ENCODE measurements at regions not wholly inside any gene's neighbourhood (a gene's known extent, or its start where the extent isn't known, plus 50 kb on each side); places are given as distances from the start of the nearest gene placed in this dataset.
"Not testable (repeated sequence)": the region's sequence is repeated elsewhere in the genome, so short reads cannot be mapped to it uniquely, and the experiment has no call there.

DNA sequence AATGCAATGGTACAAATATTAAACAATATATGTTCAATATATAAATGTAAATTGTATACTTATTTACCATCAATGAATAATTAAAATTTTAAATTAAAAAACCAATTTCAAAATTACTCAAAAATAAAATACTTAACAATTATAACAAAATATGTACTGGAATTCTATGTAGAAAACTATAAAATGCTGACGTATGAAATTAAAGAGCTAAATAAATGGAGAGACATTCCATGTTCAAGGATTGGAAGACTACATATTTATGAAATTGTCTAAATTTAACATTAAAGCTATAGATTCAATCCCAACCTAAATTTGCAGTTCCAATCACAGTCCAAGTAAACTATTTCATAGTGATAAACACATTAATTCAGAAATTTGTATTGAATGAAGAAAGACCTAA is 1522.4 kb downstream of the SI start:
- TF ChIP-seq, protein P1, sequence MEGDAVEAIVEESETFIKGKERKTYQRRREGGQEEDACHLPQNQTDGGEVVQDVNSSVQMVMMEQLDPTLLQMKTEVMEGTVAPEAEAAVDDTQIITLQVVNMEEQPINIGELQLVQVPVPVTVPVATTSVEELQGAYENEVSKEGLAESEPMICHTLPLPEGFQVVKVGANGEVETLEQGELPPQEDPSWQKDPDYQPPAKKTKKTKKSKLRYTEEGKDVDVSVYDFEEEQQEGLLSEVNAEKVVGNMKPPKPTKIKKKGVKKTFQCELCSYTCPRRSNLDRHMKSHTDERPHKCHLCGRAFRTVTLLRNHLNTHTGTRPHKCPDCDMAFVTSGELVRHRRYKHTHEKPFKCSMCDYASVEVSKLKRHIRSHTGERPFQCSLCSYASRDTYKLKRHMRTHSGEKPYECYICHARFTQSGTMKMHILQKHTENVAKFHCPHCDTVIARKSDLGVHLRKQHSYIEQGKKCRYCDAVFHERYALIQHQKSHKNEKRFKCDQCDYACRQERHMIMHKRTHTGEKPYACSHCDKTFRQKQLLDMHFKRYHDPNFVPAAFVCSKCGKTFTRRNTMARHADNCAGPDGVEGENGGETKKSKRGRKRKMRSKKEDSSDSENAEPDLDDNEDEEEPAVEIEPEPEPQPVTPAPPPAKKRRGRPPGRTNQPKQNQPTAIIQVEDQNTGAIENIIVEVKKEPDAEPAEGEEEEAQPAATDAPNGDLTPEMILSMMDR (conservative IDR thresholded peaks at IDR 0.05; ENCODE audit: low read length) = no peak
- DNase-seq (ENCODE audit: low read depth) = no peak
- H3K4me3 ChIP-seq (ENCODE audit: low read length) = no peak overlapping the region

DNA sequence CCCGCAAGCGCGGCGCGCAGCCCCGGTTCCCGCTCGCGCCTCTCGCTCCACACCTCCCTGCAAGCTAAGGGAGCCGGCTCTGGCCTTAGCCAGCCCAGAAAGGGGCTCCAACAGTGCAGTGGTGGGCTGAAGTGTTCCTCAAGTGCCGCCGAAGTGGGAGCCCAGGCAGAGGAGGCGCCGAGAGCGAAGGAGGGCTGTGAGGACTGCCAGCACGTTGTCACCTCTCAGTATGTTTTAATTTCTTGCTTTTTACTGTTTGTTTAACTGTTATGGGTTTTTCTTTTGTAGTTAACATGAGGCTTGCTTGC is 1525.7 kb downstream of the SI start:
- no peak overlapping the region for H3K4me3 ChIP-seq (ENCODE audit: low read length)
- TF ChIP-seq, protein P1 (conservative IDR thresholded peaks at IDR 0.05; ENCODE audit: low read length) = no peak
- DNase-seq (ENCODE audit: low read depth) = no peak

DNA sequence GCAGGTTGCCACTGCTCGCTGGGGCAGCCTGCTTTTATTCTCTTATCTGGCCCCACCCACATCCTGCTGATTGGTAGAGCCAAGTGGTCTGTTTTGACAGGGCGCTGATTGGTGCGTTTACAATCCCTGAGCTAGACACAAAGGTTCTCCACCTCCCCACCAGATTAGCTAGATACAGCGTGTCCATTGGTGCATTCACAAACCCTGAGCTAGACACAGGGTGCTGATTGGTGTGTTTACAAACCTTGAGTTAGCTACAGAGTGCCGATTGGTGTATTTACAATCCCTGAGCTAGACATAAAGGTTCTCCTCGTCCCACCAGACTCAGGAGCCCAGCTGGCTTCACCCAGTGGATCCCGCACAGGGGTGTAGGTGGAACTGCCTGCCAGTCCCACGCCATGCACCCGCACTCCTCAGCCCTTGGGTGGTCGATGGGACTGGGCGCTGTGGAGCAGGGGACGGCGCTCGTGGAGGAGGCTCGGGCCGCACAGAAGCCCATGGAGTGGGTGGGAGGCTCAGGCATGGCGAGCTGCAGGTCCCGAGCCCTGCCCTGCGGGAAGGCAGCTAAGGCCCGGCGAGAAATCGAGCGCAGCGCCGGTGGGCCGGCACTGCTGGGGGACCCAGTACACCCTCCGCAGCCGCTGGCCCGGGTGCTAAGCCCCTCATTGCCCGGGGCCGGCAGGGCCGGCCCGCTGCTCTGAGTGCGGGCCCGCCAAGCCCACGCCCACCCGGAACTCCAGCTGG is 1526.2 kb downstream of the SI start:
- not testable (repeated sequence) for H3K4me3 ChIP-seq (ENCODE audit: low read length); DNase-seq (ENCODE audit: low read depth)

DNA sequence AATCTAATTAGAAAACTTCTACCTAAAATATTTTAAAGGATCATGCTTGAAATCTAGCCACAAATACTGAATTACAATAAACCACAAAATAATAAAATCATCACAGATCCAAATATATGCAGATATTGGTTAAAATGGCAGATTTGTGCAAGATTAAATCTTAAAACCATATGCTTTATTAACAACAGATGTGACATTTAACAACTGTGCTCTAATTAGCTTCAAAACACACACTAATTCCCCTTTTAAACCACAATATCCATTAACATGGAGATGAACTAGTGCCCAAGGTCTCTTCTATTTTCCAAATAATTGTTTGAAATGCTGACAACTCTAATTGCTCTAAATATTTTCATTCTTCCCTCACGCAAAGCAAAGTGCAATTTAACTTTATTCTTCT is 1530.3 kb downstream of the SI start:
- TF ChIP-seq, protein P1 (conservative IDR thresholded peaks at IDR 0.05; ENCODE audit: low read length) = no peak
- no peak for DNase-seq (ENCODE audit: low read depth)
- no peak overlapping the region for H3K4me3 ChIP-seq (ENCODE audit: low read length)

DNA sequence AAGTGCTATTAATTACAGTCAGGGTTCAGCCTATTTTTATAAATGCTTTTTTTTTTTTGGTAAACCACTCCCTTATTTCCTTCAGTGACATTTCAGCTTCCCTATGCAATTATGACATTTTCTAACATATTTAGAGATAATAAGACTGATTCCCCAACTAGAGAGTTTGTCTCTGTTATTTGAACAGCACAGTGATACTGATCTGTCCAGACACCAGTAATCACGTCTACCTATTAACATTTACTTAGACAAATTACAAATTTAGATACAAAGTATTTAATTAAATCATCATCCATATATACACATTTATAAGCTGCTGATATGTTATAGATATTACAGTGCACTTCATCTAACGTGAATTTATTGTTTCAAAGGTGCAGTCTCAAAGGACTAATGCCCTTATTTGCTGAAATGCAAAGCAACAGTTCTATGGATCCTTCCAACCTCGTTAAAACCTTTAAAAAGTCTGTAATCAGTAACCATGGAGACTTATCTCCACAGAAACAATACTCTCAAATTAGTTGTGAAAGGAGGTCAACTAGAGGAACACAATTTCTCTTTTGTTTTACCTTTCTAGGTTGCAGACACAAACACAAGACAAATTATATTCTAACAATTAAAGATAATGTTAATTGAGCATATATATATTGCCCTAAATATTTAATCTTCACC is 1531.1 kb downstream of the SI start:
- TF ChIP-seq, protein P1 (conservative IDR thresholded peaks at IDR 0.05; ENCODE audit: low read length) = no peak
- DNase-seq (ENCODE audit: low read depth) = no peak

DNA sequence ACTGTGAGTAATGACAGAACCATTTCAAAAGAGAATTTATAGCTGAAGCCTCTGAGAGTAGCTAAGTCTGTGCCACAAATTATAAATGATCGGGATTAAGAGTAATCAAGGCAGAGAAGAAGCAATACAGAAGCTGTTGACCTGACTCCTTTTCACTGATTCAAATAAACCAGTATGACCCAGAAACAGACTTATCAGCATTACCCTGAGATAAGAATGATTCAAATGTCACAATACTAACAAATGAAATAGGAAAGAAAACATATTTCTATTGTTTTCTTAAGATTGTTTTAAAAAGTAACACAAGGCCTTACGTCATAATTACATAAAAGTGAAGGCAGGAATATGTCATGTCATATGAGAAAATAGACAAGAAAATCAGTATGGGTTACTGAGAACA is 1534.6 kb downstream of the SI start:
- TF ChIP-seq, protein P1 (conservative IDR thresholded peaks at IDR 0.05; ENCODE audit: low read length) = no peak
- H3K4me3 ChIP-seq (ENCODE audit: low read length) = no peak overlapping the region
- DNase-seq (ENCODE audit: low read depth) = no peak

More for the DNA sequence above, 1531.1 kb downstream of the SI start:
- H3K4me3 ChIP-seq (ENCODE audit: low read length) = no peak overlapping the region

DNA sequence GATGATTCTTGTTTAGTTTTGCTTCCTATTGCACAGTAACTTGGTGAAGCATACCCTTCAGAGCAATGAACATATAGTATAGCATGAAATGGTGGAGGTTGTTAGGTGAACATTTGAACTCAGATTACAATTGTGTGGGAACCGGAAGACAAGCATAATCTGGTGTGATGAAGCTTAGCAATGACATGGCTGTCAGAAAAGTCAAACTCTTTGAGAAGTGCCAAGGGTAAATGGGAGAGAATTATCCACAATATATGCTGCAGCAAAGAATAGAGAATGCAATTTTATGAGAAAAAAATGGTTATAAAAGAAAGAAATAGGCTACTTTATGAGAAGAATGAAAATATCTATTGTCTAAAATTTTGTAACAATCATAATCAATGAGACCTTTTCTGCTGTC is 1536.7 kb downstream of the SI start:
- DNase-seq (ENCODE audit: low read depth) = no peak
- H3K4me3 ChIP-seq (ENCODE audit: low read length) = no peak overlapping the region
- TF ChIP-seq, protein P1 (conservative IDR thresholded peaks at IDR 0.05; ENCODE audit: low read length) = no peak
